SK-N-SH treated with all-trans-retinoic acid at 6 μM for 48 hours (cell line): ENCODE measurements at regions not wholly inside any gene's neighbourhood (a gene's known extent, or its start where the extent isn't known, plus 50 kb on each side); places are given as distances from the start of the nearest gene placed in this dataset.

ENCODE experiments used
- ATAC-seq: fragments of 200-7000 bp; cut with Tn5 transposase; 3 replicates; pipeline ENCODE4 v1.9.1; 2020; ENCODE audit warnings: mild to moderate bottlenecking, moderate library complexity
- BACH2 ChIP-seq: fragments of 250-450 bp; sonication (Bioruptor Pico); IDR thresholded peaks from 2 replicates; pipeline ENCODE4 v1.9.0; 2021; ENCODE audit warnings: mild to moderate bottlenecking, borderline replicate concordance
- CSDC2 ChIP-seq: fragments of 250-450 bp; sonication (Bioruptor Pico); IDR thresholded peaks from 2 replicates; pipeline ENCODE4 v1.5.0; 2020; ENCODE audit warnings: mild to moderate bottlenecking, moderate library complexity
- ESRRG ChIP-seq: fragments of 250-450 bp; sonication (Bioruptor Pico); IDR thresholded peaks from 2 replicates; pipeline ENCODE4 v1.6.1; 2021; ENCODE audit warnings: mild to moderate bottlenecking
- GLIS3 ChIP-seq: fragments of 250-450 bp; sonication (Bioruptor Pico); IDR thresholded peaks from 2 replicates; pipeline ENCODE4 v1.5.0; 2020; ENCODE audit warnings: mild to moderate bottlenecking, moderate library complexity
- ISL1 ChIP-seq: fragments of 250-450 bp; sonication (Bioruptor Pico); IDR thresholded peaks from 2 replicates; pipeline ENCODE4 v2.1.2; 2022; ENCODE audit warnings: mild to moderate bottlenecking, moderate library complexity
- OSR1 ChIP-seq: fragments of 250-450 bp; sonication (Bioruptor Pico); IDR thresholded peaks from 2 replicates; pipeline ENCODE4 v1.8.0; 2022; ENCODE audit warnings: moderate library complexity, mild to moderate bottlenecking, inconsistent platforms
- SNAI2 ChIP-seq: fragments of 250-450 bp; sonication (Bioruptor Pico); IDR thresholded peaks from 2 replicates; pipeline ENCODE4 v1.5.0; 2020; ENCODE audit warnings: mild to moderate bottlenecking, moderate library complexity
- TCF4 ChIP-seq: fragments of 250-450 bp; sonication (Bioruptor Pico); IDR thresholded peaks from 2 replicates; pipeline ENCODE4 v1.8.0; 2021; ENCODE audit warnings: mild to moderate bottlenecking, moderate library complexity, borderline replicate concordance
- TOX ChIP-seq: fragments of 250-450 bp; sonication (Bioruptor Pico); IDR thresholded peaks from 2 replicates; pipeline ENCODE4 v1.8.0; 2021; ENCODE audit warnings: mild to moderate bottlenecking, moderate library complexity, borderline replicate concordance
- ZC3H10 ChIP-seq: fragments of 250-450 bp; sonication (Bioruptor Pico); IDR thresholded peaks from 2 replicates; pipeline ENCODE4 v1.5.1; 2021; ENCODE audit warnings: mild to moderate bottlenecking, moderate library complexity
- ZFP3 ChIP-seq: fragments of 250-450 bp; sonication (Bioruptor Pico); IDR thresholded peaks from 2 replicates; pipeline ENCODE4 v1.5.0; 2020; ENCODE audit warnings: mild to moderate bottlenecking, moderate library complexity
- ZFP30 ChIP-seq: fragments of 450-650 bp; formaldehyde crosslinking; IDR thresholded peaks from 2 replicates; pipeline ENCODE4 v1.5.0; 2022; ENCODE audit warnings: mild to moderate bottlenecking, moderate library complexity
- ZNF70 ChIP-seq: fragments of 450-650 bp; formaldehyde crosslinking; IDR thresholded peaks from 2 replicates; pipeline ENCODE4 v1.5.0; 2020; ENCODE audit warnings: mild to moderate bottlenecking, moderate library complexity
- ZNF8 ChIP-seq: fragments of 450-650 bp; formaldehyde crosslinking; IDR thresholded peaks from 2 replicates; pipeline ENCODE4 v1.5.0; 2020; ENCODE audit warnings: mild to moderate bottlenecking, moderate library complexity
- TF ChIP-seq, protein P1 (sequence below): fragments of 250-450 bp; sonication (Bioruptor Pico); IDR thresholded peaks from 2 replicates; pipeline ENCODE4 v1.5.1; 2020; ENCODE audit warnings: low read depth, mild to moderate bottlenecking, moderate library complexity
- TF ChIP-seq, protein P2 (sequence below): fragments of 250-450 bp; sonication (Bioruptor Pico); IDR thresholded peaks from 2 replicates; pipeline ENCODE4 v1.8.0; 2021; ENCODE audit warnings: low read depth, mild to moderate bottlenecking, moderate library complexity, borderline replicate concordance
- TF ChIP-seq, protein P3 (sequence below): fragments of 250-450 bp; sonication (Bioruptor Pico); IDR thresholded peaks from 2 replicates; pipeline ENCODE4 v1.8.0; 2020; ENCODE audit warnings: mild to moderate bottlenecking, moderate library complexity, borderline replicate concordance
- TF ChIP-seq, protein P4 (sequence below): fragments of 250-450 bp; sonication (Bioruptor Pico); IDR thresholded peaks from 2 replicates; pipeline ENCODE4 v1.5.0; 2020; ENCODE audit warnings: mild to moderate bottlenecking, moderate library complexity
- TF ChIP-seq, protein P5 (sequence below): fragments of 250-450 bp; sonication (Bioruptor Pico); IDR thresholded peaks from 2 replicates; pipeline ENCODE4 v1.5.1; 2021; ENCODE audit warnings: mild to moderate bottlenecking, moderate library complexity

DNA sequence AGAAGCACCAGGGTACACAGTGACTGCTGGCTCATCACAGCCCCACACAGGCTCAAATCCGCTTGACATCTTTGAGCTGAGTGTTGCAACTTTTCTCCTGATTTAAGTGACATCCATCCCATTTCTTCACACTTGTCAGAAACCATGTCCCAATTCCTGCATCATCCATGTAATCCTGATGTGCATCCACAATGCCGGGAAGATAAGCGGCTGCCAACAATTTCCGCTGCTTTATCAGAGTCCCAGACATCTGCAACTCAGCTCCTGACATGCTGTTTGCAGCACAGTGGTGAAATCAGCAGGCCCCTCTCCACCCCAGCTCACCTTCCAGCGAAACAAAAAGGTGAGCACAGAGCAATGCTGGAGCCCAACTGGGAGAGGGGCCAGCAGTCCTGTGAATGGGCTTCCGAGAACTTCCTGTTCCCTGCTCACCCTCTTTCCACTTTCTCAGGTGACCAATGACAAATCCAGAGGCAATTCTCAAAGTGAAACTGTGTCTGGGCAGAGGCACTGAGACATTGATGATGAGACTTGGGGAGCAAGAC, 581.0 kb downstream of the AJAP1 start:
- no peak for ATAC-seq
- no peak for TF ChIP-seq ZFP30 (CRISPR knock-in tag)
- no peak for TF ChIP-seq GLIS3 (CRISPR knock-in tag)
- TF ChIP-seq TCF4 (CRISPR knock-in tag), result no peak
- TF ChIP-seq TOX (CRISPR knock-in tag), result no peak
- TF ChIP-seq SNAI2 (CRISPR knock-in tag), result no peak
- TF ChIP-seq CSDC2 (CRISPR knock-in tag), result no peak
- no peak for TF ChIP-seq ZNF8 (CRISPR knock-in tag)
- TF ChIP-seq BACH2 (CRISPR knock-in tag), result no peak
- no peak for TF ChIP-seq ZNF70 (CRISPR knock-in tag)
- TF ChIP-seq, protein P1, sequence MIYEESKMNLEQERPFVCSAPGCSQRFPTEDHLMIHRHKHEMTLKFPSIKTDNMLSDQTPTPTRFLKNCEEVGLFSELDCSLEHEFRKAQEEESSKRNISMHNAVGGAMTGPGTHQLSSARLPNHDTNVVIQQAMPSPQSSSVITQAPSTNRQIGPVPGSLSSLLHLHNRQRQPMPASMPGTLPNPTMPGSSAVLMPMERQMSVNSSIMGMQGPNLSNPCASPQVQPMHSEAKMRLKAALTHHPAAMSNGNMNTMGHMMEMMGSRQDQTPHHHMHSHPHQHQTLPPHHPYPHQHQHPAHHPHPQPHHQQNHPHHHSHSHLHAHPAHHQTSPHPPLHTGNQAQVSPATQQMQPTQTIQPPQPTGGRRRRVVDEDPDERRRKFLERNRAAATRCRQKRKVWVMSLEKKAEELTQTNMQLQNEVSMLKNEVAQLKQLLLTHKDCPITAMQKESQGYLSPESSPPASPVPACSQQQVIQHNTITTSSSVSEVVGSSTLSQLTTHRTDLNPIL (CRISPR knock-in tag), result no peak

DNA sequence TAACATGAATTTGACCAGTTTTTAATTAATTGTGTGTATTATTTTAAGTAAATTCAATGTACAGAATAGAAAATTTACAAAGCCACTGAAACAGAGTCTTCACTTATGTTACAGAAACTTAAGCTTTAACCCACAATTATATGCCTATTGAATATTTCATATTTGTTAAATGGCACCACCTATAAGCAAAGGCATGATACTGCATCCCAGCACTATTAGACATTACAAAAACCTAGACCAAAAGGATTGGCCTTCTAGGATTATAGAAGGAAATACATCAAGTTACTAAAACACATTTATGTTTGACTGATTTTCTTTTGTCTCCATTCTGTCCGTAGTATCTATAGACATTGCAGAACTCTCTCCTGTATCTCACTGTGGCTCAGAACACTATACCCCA, 578.1 kb downstream of the AJAP1 start:
- no peak for ATAC-seq
- TF ChIP-seq BACH2 (CRISPR knock-in tag), result no peak
- TF ChIP-seq, protein P1 (CRISPR knock-in tag), result no peak
- TF ChIP-seq ISL1 (CRISPR knock-in tag), result no peak
- TF ChIP-seq ZC3H10, result no peak
- no peak for TF ChIP-seq ZFP30 (CRISPR knock-in tag)
- TF ChIP-seq ESRRG, result no peak
- no peak for TF ChIP-seq ZFP3 (CRISPR knock-in tag)
- no peak for TF ChIP-seq ZNF70 (CRISPR knock-in tag)
- TF ChIP-seq CSDC2 (CRISPR knock-in tag), result no peak
- no peak for TF ChIP-seq GLIS3 (CRISPR knock-in tag)
- TF ChIP-seq OSR1 (CRISPR knock-in tag), result no peak
- TF ChIP-seq TCF4 (CRISPR knock-in tag), result no peak
- TF ChIP-seq, protein P2, sequence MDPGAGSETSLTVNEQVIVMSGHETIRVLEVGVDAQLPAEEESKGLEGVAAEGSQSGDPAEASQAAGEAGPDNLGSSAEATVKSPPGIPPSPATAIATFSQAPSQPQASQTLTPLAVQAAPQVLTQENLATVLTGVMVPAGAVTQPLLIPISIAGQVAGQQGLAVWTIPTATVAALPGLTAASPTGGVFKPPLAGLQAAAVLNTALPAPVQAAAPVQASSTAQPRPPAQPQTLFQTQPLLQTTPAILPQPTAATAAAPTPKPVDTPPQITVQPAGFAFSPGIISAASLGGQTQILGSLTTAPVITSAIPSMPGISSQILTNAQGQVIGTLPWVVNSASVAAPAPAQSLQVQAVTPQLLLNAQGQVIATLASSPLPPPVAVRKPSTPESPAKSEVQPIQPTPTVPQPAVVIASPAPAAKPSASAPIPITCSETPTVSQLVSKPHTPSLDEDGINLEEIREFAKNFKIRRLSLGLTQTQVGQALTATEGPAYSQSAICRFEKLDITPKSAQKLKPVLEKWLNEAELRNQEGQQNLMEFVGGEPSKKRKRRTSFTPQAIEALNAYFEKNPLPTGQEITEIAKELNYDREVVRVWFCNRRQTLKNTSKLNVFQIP (CRISPR knock-in tag), result no peak

DNA sequence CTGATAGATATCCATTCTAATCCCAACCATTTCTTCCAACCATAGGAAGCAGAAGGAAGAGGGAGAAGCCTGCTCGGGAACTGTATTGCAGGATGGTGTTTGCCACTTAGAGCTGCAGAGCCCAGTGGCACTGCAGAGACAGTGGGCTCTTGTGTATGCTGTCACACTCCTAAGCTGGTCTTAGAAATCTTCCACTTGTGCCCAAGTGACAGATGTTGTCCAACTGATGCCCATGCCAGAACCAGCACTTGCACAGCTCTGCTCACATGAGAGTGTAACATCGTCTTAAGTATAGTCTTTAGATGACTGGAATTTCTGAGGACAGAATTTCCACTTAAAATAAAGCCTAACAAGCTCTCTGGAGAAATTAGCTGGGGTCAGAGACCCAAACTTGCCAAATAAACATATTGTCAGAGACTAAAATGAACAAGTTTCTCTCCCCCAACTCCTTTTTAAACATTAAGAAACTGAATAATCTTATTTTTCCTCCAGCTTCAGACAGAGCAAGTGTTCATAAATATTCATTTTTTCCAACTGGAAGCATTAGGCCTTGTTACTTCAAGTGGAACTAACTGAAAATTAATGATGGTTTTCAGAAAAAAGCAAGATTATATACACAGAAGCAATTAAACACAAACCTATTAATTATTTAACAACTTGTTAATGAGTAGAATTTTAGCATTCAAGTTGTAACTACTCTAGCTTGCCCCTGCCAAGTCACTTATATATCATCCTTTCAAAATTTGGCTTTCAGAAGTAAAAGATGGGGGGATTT, 577.3 kb downstream of the AJAP1 start:
- TF ChIP-seq ZNF8 (CRISPR knock-in tag) (no peak), ESRRG (no peak), ISL1 (CRISPR knock-in tag) (no peak), ZFP3 (CRISPR knock-in tag) (no peak), BACH2 (CRISPR knock-in tag) (no peak)
- TF ChIP-seq, protein P3, sequence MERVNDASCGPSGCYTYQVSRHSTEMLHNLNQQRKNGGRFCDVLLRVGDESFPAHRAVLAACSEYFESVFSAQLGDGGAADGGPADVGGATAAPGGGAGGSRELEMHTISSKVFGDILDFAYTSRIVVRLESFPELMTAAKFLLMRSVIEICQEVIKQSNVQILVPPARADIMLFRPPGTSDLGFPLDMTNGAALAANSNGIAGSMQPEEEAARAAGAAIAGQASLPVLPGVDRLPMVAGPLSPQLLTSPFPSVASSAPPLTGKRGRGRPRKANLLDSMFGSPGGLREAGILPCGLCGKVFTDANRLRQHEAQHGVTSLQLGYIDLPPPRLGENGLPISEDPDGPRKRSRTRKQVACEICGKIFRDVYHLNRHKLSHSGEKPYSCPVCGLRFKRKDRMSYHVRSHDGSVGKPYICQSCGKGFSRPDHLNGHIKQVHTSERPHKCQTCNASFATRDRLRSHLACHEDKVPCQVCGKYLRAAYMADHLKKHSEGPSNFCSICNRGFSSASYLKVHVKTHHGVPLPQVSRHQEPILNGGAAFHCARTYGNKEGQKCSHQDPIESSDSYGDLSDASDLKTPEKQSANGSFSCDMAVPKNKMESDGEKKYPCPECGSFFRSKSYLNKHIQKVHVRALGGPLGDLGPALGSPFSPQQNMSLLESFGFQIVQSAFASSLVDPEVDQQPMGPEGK (CRISPR knock-in tag), result no peak
- TF ChIP-seq, protein P1 (CRISPR knock-in tag), result no peak
- TF ChIP-seq, protein P4, sequence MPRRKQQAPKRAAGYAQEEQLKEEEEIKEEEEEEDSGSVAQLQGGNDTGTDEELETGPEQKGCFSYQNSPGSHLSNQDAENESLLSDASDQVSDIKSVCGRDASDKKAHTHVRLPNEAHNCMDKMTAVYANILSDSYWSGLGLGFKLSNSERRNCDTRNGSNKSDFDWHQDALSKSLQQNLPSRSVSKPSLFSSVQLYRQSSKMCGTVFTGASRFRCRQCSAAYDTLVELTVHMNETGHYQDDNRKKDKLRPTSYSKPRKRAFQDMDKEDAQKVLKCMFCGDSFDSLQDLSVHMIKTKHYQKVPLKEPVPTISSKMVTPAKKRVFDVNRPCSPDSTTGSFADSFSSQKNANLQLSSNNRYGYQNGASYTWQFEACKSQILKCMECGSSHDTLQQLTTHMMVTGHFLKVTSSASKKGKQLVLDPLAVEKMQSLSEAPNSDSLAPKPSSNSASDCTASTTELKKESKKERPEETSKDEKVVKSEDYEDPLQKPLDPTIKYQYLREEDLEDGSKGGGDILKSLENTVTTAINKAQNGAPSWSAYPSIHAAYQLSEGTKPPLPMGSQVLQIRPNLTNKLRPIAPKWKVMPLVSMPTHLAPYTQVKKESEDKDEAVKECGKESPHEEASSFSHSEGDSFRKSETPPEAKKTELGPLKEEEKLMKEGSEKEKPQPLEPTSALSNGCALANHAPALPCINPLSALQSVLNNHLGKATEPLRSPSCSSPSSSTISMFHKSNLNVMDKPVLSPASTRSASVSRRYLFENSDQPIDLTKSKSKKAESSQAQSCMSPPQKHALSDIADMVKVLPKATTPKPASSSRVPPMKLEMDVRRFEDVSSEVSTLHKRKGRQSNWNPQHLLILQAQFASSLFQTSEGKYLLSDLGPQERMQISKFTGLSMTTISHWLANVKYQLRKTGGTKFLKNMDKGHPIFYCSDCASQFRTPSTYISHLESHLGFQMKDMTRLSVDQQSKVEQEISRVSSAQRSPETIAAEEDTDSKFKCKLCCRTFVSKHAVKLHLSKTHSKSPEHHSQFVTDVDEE (CRISPR knock-in tag), result no peak
- TF ChIP-seq, protein P5, sequence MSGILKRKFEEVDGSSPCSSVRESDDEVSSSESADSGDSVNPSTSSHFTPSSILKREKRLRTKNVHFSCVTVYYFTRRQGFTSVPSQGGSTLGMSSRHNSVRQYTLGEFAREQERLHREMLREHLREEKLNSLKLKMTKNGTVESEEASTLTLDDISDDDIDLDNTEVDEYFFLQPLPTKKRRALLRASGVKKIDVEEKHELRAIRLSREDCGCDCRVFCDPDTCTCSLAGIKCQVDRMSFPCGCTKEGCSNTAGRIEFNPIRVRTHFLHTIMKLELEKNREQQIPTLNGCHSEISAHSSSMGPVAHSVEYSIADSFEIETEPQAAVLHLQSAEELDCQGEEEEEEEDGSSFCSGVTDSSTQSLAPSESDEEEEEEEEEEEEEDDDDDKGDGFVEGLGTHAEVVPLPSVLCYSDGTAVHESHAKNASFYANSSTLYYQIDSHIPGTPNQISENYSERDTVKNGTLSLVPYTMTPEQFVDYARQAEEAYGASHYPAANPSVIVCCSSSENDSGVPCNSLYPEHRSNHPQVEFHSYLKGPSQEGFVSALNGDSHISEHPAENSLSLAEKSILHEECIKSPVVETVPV (CRISPR knock-in tag), result no peak
- ATAC-seq, result no peak
